Activated naive CD4-positive, alpha-beta T cell treated with anti-CD3 and anti-CD28 coated beads, Interleukin-2, amount 50 U/mL, for 72 hours (primary cell): ENCODE measurements at regions not wholly inside any gene's neighbourhood (a gene's known extent, or its start where the extent isn't known, plus 50 kb on each side); places are given as distances from the start of the nearest gene placed in this dataset.

Source experiments
- ATAC-seq, 2 donors: fragments of 150-1000 bp; cut with Tn5 transposase; 2 replicates each; pipeline ENCODE4 v1.10.0; 2021; ENCODE audit warnings: mild to moderate bottlenecking in 2 of 2, moderate library complexity in 2 of 2
- DNase-seq, 2 donors: peaks; one replicate each; pipeline ENCODE4 v3.0.0; 2021 to 2022; ENCODE audit warnings: low spot score in 2 of 2
- H3K27ac Mint-ChIP-seq, 2 donors: one replicate each; pipeline ENCODE4 v1.8.0; 2022; ENCODE audit warnings: mild to moderate bottlenecking in 2 of 2, mixed read lengths in 2 of 2
- H3K36me3 Mint-ChIP-seq, 2 donors: one replicate each; pipeline ENCODE4 v1.8.0; 2022; ENCODE audit warnings: mixed read lengths in 2 of 2
- H3K9me3 Mint-ChIP-seq, 2 donors: one replicate each; pipeline ENCODE4 v1.8.0; 2022; ENCODE audit warnings: mixed read lengths in 2 of 2

DNA sequence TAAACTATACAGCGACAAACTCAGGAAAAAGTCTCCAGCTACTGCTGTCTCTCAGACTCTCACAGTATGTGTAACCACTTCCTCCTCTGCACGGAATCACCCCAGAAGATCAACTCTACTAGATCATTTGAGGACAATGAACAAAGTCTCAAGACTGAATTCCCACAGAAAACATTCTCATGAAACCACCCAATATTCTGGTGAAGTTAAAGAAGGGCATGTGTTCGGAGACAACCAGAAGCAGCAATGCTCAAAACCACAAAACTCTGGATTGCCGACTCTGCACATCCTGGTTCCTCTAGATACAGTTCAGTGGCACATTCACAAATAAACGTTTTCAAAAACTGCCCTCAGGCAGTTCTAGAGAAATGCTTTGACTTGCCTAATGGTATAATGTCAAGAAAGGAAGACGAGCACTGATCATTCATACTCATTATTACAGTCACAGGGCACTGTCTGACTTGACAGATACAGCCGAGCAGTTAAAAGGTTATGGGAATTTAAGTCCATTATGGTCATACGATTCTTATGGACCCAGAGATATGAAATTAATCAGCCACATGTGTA is 91.9 kb upstream of the STK17B start:
- Mint-ChIP-seq H3K9me3 (no peaks in the 10 kb centered on the region), H3K36me3 (no peaks in the 10 kb centered on the region), H3K27ac (peak overlapping the region; percentile 98 to 99)
- peak; percentile 57 to 59 for ATAC-seq
- DNase-seq: no peak

- H3K9me3 Mint-ChIP-seq: no peaks in the 10 kb centered on the region
- DNase-seq (no peak), ATAC-seq (no peak)
- no peak overlapping the region for H3K27ac Mint-ChIP-seq
- H3K36me3 Mint-ChIP-seq: no peaks in the 10 kb centered on the region
Measured at GRCh38 chr2:196266351-196266750, 95.0 kb upstream of the STK17B start.

DNA sequence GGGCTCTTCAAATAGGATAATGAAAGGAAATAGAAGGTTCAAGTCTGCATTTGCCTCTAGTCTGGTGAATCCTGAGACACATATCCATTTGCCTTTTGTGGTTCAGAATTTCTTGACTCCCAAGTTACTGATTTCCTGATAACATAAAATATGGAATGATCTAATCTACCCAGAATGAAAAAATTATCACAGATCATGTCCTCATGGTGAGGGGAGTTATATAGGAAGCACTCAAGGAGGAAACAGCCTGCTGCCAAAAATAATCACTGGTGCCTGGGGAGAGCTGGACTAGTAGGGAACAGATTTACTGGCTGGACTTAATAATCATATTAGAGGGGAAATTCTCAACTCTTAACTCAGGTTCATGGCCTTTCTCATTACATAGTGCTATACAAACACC is 95.5 kb upstream of the STK17B start:
- Mint-ChIP-seq H3K9me3 (no peaks in the 10 kb centered on the region), H3K36me3 (no peaks in the 10 kb centered on the region), H3K27ac (no peak overlapping the region)
- DNase-seq (no peak), ATAC-seq (no peak)

DNA sequence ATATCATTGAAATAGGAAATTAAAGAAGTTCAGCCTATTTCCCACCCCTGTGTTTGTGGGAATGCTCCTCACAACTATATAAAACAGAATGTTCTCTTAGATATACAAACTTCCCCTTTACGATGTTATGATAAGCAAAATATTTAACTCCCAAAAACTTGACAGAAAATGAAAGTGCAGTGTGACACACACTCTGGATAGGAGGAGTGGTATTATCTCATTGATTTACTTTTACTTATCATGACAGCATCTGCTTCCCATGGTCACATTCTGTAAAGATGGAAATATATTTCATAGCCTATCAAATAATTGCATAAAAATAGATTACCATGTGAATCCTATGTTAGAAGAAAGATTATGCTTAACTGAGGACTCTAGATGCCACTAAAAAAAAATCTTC is 96.6 kb upstream of the STK17B start:
- H3K9me3 Mint-ChIP-seq: no peaks in the 10 kb centered on the region
- H3K36me3 Mint-ChIP-seq: no peaks in the 10 kb centered on the region
- ATAC-seq (no peak), DNase-seq (no peak)
- H3K27ac Mint-ChIP-seq: peak overlapping the region; percentile 87 to 91

DNA sequence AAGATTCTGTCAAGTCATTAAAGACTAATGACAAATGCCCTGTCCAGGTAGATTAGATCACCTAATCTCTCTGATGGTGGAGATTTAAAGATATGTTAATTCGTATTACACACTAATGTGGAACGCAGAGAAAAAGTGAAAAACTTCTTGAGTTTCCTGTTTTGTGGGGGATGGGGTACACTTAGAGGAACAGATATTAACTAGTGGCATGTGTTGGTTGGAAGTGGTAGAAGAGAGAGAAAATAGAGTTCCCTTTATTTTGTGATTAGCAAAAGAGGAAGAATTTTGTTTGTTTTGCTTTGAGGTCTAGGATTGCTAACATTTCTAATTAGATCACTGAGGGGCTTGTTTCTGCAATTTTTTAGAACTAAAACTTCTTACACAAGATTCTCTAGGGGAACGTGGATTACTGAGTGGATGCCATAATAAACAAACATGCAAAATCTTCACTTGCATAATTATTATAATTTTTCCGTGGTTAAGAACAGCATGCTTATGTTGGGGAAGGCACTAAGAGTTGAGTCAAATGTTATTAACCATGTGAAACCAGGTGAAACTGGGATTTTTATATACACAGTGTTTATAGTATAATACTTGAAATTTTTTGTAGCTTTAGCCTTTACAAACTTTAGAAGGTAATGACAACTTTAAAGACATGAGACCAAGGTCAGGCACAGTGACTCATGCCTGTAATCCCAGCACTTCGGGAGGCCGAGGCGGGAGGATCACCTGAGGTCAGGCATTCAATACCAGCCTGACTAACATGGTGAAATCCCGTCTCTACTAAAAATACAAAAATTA is 97.4 kb upstream of the STK17B start:
- H3K9me3 Mint-ChIP-seq: no peaks in the 10 kb centered on the region
- no peaks in the 10 kb centered on the region for H3K36me3 Mint-ChIP-seq
- peak overlapping the region; percentile 87 to 91 for H3K27ac Mint-ChIP-seq
- ATAC-seq: peak; percentile 64 to 73
- no peak for DNase-seq

- ATAC-seq (no peak), DNase-seq (no peak)
- no peak overlapping the region for H3K27ac Mint-ChIP-seq
- no peaks in the 10 kb centered on the region for H3K36me3 Mint-ChIP-seq
- no peaks in the 10 kb centered on the region for H3K9me3 Mint-ChIP-seq
Measured at GRCh38 chr2:196271795-196272194, 100.4 kb upstream of the STK17B start.

DNA sequence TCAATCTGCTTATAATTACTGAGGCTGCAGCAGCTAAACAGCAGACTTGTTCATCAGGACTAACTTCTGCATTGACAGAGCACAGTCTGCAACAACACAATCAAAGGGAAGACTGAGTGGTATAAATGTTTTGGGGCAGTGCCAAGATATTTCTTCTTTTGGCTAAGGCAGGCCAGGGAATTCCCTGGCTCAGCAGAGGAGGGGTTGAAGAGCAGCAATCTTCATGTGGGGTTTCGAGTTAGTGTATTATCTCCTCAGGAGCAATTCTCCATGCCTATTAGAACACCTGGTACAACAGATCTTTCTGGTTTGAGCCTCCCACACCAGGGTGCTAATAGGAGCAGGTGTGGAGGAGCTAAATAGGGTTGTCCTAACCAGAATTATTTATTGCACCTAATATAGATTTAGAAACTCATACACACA is 103.0 kb upstream of the STK17B start:
- Mint-ChIP-seq H3K9me3 (peaks cover 2 to 3% of the 10 kb centered on the region in 2 donors), H3K36me3 (peaks cover 2 to 13% of the 10 kb centered on the region in 2 donors), H3K27ac (peak overlapping the region in 1 of 2 donors; percentile 95)
- DNase-seq (no peak), ATAC-seq (peak in 1 of 2 donors; percentile 9)

DNA sequence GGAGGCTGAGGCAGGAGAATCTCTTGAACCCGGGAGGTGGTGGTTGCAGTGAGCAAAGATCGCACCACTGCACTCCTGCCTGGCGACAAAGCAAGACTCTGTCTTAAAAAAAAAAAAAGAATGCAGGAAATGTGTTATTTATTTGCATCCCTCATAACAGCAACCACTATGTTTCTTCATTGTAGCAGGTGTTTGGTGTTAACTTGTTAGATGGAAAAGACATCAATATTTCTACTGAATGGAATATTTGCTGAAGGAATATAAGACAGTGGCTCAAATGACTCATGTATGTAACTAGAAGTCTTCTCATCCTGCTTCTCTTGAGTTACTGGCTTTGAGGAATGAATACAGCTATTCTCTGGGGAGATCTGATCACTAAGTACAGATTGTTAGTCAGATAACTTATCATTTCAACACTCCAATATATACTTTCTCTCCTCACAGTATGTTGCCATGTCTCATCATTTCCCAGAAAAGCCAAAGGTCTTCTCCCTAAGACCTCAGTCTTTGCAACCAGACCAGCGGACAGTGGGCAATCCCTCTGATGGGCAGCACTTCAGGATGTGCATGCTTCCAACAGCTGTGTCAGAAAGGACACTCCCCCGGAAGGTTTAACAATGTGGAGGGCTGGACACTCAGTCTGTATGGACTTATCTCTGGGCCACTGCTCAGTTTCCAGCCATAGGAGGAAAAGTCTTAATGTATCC is 104.4 kb upstream of the STK17B start:
- peak; percentile 71 to 72 for ATAC-seq
- H3K9me3 Mint-ChIP-seq: peaks cover 8 to 9% of the 10 kb centered on the region in 2 donors
- no peak for DNase-seq
- H3K27ac Mint-ChIP-seq: peak overlapping the region; percentile 95
- peaks cover 8 to 18% of the 10 kb centered on the region in 2 donors for H3K36me3 Mint-ChIP-seq

DNA sequence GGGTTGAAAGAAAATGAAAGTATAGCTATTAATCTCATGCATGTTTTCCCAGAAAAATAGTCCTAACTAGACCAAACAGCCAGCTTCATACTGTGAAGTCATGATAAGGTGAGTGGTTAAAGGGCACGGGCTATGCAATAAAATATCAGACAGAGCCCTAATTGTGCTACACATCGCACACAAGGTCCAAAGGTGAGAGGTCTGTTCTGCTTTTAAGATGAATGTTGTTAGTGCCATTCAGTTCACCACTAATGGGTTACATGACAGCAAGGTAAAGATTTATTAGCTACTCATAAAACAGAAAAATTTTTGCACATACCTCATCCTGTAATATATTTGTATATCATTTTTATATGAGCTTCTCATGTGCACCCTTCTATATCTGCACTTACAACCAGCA is 105.0 kb upstream of the STK17B start:
- H3K9me3 Mint-ChIP-seq: peaks cover 8 to 9% of the 10 kb centered on the region in 2 donors

DNA sequence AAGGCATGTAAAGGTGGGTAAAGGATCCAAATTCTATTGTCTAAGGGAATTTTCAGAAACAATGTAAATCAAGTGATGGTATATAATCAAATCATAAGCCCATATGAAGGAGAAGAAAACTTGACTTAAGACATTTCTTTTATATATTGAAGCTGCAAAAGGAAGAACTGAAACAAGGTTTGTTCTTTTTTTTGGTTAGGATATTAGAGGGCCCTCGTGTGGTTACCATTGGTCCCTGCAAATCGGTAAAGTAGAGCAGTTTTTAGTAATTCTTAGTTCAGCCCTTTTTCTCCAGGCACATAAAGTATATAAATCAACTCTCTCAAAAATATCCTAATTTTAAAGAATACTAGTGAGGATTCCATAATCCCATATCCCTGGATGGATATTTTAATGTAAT is 105.6 kb upstream of the STK17B start:
- DNase-seq (no peak), ATAC-seq (no peak)
- peaks cover 8 to 18% of the 10 kb centered on the region in 2 donors for H3K36me3 Mint-ChIP-seq
- peaks cover 8 to 9% of the 10 kb centered on the region in 2 donors for H3K9me3 Mint-ChIP-seq
- H3K27ac Mint-ChIP-seq: peak overlapping the region; percentile 66 to 95

More for the DNA sequence above, 105.0 kb upstream of the STK17B start:
- no peak for ATAC-seq
- peak overlapping the region; percentile 95 for H3K27ac Mint-ChIP-seq
- DNase-seq: no peak
- peaks cover 8 to 18% of the 10 kb centered on the region in 2 donors for H3K36me3 Mint-ChIP-seq

- Mint-ChIP-seq H3K27ac (peak overlapping the region; percentile 92 to 95), H3K36me3 (peaks cover 8 to 28% of the 10 kb centered on the region in 2 donors), H3K9me3 (peaks cover 8 to 16% of the 10 kb centered on the region in 2 donors)
- peak; percentile 80 to 85 for ATAC-seq
- DNase-seq: peak; percentile 55 to 83
Measured at GRCh38 chr2:196278491-196278911, 107.1 kb upstream of the STK17B start.

GRCh38 chr2:196279541-196279940 is 108.2 kb upstream of the STK17B start:
- peak overlapping the region in 1 of 2 donors; percentile 95 for H3K27ac Mint-ChIP-seq

GRCh38 chr2:196284144-196284844 is 112.9 kb upstream of the STK17B start:
- Mint-ChIP-seq H3K36me3 (peaks cover 7 to 16% of the 10 kb centered on the region in 2 donors), H3K27ac (peak overlapping the region in 1 of 2 donors; percentile 70), H3K9me3 (peaks cover 7 to 14% of the 10 kb centered on the region in 2 donors)
- DNase-seq: no peak
- no peak for ATAC-seq

More at GRCh38 chr2:196279541-196279940, 108.2 kb upstream of the STK17B start:
- DNase-seq (no peak), ATAC-seq (no peak)
- H3K9me3 Mint-ChIP-seq: peaks cover 8 to 16% of the 10 kb centered on the region in 2 donors
- peaks cover 8 to 28% of the 10 kb centered on the region in 2 donors for H3K36me3 Mint-ChIP-seq

DNA sequence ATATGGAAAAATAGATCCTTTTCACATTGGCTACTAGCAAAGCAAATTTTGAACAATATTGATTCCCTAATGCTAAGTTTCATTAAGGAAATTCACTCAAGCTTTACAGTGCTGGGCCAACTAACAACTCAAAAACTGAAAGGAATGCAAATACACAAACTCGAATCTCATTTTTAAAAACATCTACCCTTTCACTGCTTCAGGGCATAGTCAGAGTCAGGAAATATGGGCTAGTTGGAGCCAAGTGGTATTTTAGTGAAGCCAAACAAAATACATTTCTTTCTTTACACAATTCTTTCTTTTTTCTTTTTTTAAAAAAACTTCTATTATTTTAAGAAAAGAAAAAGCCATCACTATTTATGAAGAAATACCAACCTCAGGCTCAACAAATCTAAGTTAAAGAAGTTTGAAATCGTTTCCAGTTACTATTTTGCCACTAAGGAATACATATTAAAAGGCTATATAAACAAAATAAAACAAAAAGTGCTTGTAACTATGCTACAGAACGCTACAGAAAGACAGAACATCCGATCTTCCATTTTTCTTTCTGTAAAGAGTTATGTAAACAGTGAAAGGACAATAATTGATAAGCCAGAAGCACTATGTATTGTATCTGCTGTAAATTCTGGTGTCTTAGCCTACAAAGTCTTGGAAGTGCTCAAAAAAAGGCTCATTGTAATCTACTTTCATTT is 113.6 kb upstream of the STK17B start:
- Mint-ChIP-seq H3K9me3 (peaks cover 0 to 8% of the 10 kb centered on the region in 2 donors), H3K27ac (peak overlapping the region in 1 of 2 donors; percentile 70), H3K36me3 (peaks cover 0 to 10% of the 10 kb centered on the region in 2 donors)
- ATAC-seq: no peak
- DNase-seq: no peak

GRCh38 chr2:196286821-196287220 is 115.4 kb upstream of the STK17B start:
- Mint-ChIP-seq H3K9me3 (peaks cover 0 to 8% of the 10 kb centered on the region in 2 donors), H3K36me3 (peaks cover 0 to 10% of the 10 kb centered on the region in 2 donors), H3K27ac (peak overlapping the region in 1 of 2 donors; percentile 41)
- ATAC-seq: no peak
- DNase-seq: no peak

GRCh38 chr2:196287523-196287922 is 116.1 kb upstream of the STK17B start:
- peak; percentile 39 to 53 for ATAC-seq
- H3K9me3 Mint-ChIP-seq: peaks cover 0 to 3% of the 10 kb centered on the region in 2 donors
- no peak for DNase-seq
- H3K36me3 Mint-ChIP-seq: peaks cover 0 to 4% of the 10 kb centered on the region in 2 donors
- peak overlapping the region; percentile 80 to 84 for H3K27ac Mint-ChIP-seq
